EL (cell line): ENCODE measurements at regions not wholly inside any gene's neighbourhood (a gene's known extent, or its start where the extent isn't known, plus 50 kb on each side); places are given as distances from the start of the nearest gene placed in this dataset.
"Not testable (repeated sequence)": the region's sequence is repeated elsewhere in the genome, so short reads cannot be mapped to it uniquely, and the experiment has no call there.

Experiments used
- DNase-seq: peaks from one replicate; pipeline ENCODE4 v3.0.0-alpha.2; 2016

- DNase-seq: no peak
Observed at GRCh38 chr10:126722726-126723125, 52.2 kb upstream of the C10orf90 start.

- no peak for DNase-seq
Observed at GRCh38 chr10:126723226-126723625, 52.7 kb upstream of the C10orf90 start.

GRCh38 chr10:126729314-126729870, 58.9 kb upstream of the C10orf90 start:
- DNase-seq: no peak

- DNase-seq: no peak
Observed at GRCh38 chr10:126730856-126731609, 60.5 kb upstream of the C10orf90 start.

- DNase-seq: no peak
Observed at GRCh38 chr10:126731610-126731990, 61.1 kb upstream of the C10orf90 start.

GRCh38 chr10:126732308-126732707, 61.8 kb upstream of the C10orf90 start:
- DNase-seq: no peak

GRCh38 chr10:126732868-126733267, 62.4 kb upstream of the C10orf90 start:
- DNase-seq: no peak

- peak; percentile 12 for DNase-seq
Observed at GRCh38 chr10:126734015-126734414, 63.5 kb upstream of the C10orf90 start.

- no peak for DNase-seq
Observed at GRCh38 chr10:126734967-126735366, 64.5 kb upstream of the C10orf90 start.

- no peak for DNase-seq
Observed at GRCh38 chr10:126736142-126736541, 65.6 kb upstream of the C10orf90 start.

- no peak for DNase-seq
Observed at GRCh38 chr10:126736727-126737126, 66.2 kb upstream of the C10orf90 start.

- no peak for DNase-seq
Observed at GRCh38 chr10:126738001-126738400, 67.5 kb upstream of the C10orf90 start.

- DNase-seq: no peak
Observed at GRCh38 chr10:126744571-126744970, 74.1 kb upstream of the C10orf90 start.

GRCh38 chr10:126749015-126749655, 78.6 kb upstream of the C10orf90 start:
- peak; percentile 69 for DNase-seq

- no peak for DNase-seq
Observed at GRCh38 chr10:126754966-126755365, 84.5 kb upstream of the C10orf90 start.

- DNase-seq: no peak
Observed at GRCh38 chr10:126758867-126759266, 88.4 kb upstream of the C10orf90 start.

GRCh38 chr10:126759531-126759930, 89.0 kb upstream of the C10orf90 start:
- no peak for DNase-seq

GRCh38 chr10:126766646-126767045, 96.2 kb upstream of the C10orf90 start:
- DNase-seq: not testable (repeated sequence)

GRCh38 chr10:126770809-126771208, 100.3 kb upstream of the C10orf90 start:
- DNase-seq: no peak

- DNase-seq: no peak
Observed at GRCh38 chr10:126776168-126776567, 105.7 kb upstream of the C10orf90 start.

- no peak for DNase-seq
Observed at GRCh38 chr10:126777714-126778113, 107.2 kb upstream of the C10orf90 start.

GRCh38 chr10:126781450-126782216, 111.1 kb upstream of the C10orf90 start:
- DNase-seq: peak; percentile 9

GRCh38 chr10:126783806-126784557, 113.5 kb upstream of the C10orf90 start:
- peak; percentile 26 for DNase-seq
